Tibial artery (tissue), 4 donors: ENCODE measurements at regions not wholly inside any gene's neighbourhood (a gene's known extent, or its start where the extent isn't known, plus 50 kb on each side); places are given as distances from the start of the nearest gene placed in this dataset.

Experiments used
- DNase-seq, 2 donors: peaks; one replicate each; pipeline ENCODE4 v3.0.0-alpha.2; 2019
- H3K27ac ChIP-seq, 2 donors: fragments of 200-600 bp; sonication (generic) in 1 of 2; 1 replicate in 1 of 2; 2 replicates in 1 of 2; pipeline ENCODE4 v1.5.1; 2018 to 2019; ENCODE audit warnings: mild to moderate bottlenecking in 1 of 2
- H3K27me3 ChIP-seq, 2 donors: fragments of 200-600 bp; sonication (generic) in 1 of 2; one replicate each; pipeline versions ENCODE4 v1.5.1 to v1.6.0; 2016 to 2019
- H3K36me3 ChIP-seq, 3 donors: fragments of 200-600 bp; sonication (generic) in 2 of 3; one replicate each; pipeline ENCODE4 v1.5.1; 2016 to 2019; ENCODE audit warnings: mild to moderate bottlenecking in 2 of 3
- H3K4me1 ChIP-seq, 4 donors: fragments of 200-600 bp; sonication (generic) in 2 of 4; 1 replicate in 3 of 4; 2 replicates in 1 of 4; pipeline ENCODE4 v1.5.1; 2016 to 2019
- H3K4me3 ChIP-seq, 2 donors: fragments of 200-600 bp; sonication (generic) in 1 of 2; 1 replicate in 1 of 2; 2 replicates in 1 of 2; pipeline ENCODE4 v1.5.1; 2018 to 2019; ENCODE audit warnings: mild to moderate bottlenecking in 2 of 2
- H3K9me3 ChIP-seq, 3 donors: fragments of 200-600 bp; sonication (generic) in 1 of 3; one replicate each; pipeline ENCODE4 v1.5.1; 2016 to 2019
- intact Hi-C: fragments of 100-400 bp; cut with DNase I; formaldehyde crosslinking; loops from one replicate; pipeline ENCODE4 v1.15.0; 2023; ENCODE audit warnings: low total_unique reads
- TF ChIP-seq, protein P1 (sequence below), 2 experiments: fragments of 200-600 bp in 1 of 2; fragments of 450-650 bp in 1 of 2; IDR thresholded peaks; one replicate each; pipeline ENCODE4 v1.5.1; 2017 to 2019; ENCODE audit warnings: antibody characterized with exemption in 2 of 2, mild to moderate bottlenecking in 1 of 2, moderate library complexity in 1 of 2

- TF ChIP-seq, protein P1, sequence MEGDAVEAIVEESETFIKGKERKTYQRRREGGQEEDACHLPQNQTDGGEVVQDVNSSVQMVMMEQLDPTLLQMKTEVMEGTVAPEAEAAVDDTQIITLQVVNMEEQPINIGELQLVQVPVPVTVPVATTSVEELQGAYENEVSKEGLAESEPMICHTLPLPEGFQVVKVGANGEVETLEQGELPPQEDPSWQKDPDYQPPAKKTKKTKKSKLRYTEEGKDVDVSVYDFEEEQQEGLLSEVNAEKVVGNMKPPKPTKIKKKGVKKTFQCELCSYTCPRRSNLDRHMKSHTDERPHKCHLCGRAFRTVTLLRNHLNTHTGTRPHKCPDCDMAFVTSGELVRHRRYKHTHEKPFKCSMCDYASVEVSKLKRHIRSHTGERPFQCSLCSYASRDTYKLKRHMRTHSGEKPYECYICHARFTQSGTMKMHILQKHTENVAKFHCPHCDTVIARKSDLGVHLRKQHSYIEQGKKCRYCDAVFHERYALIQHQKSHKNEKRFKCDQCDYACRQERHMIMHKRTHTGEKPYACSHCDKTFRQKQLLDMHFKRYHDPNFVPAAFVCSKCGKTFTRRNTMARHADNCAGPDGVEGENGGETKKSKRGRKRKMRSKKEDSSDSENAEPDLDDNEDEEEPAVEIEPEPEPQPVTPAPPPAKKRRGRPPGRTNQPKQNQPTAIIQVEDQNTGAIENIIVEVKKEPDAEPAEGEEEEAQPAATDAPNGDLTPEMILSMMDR (IDR thresholded peaks at IDR 0.05): no peak
- H3K27me3 ChIP-seq: no peaks in the 10 kb centered on the region
- peaks cover 0 to 8% (median 5%) of the 10 kb centered on the region in 3 donors for H3K9me3 ChIP-seq
- H3K27ac ChIP-seq: no peak overlapping the region
- no peaks in the 10 kb centered on the region for H3K36me3 ChIP-seq
- intact Hi-C loops: no loop called here
- DNase-seq: no peak
- H3K4me3 ChIP-seq: no peak overlapping the region
- H3K4me1 ChIP-seq: no peaks in the 10 kb centered on the region
Observed at GRCh38 chr1:163758977-163759670, 437.4 kb downstream of the NUF2 start.

- H3K9me3 ChIP-seq: peaks cover 0 to 8% (median 5%) of the 10 kb centered on the region in 3 donors
- H3K4me3 ChIP-seq: no peak overlapping the region
- no peaks in the 10 kb centered on the region for H3K4me1 ChIP-seq
- DNase-seq: no peak
- intact Hi-C loops: no loop called here
- H3K36me3 ChIP-seq: no peaks in the 10 kb centered on the region
- H3K27ac ChIP-seq: no peak overlapping the region
- TF ChIP-seq, protein P1 (IDR thresholded peaks at IDR 0.05): no peak
- no peaks in the 10 kb centered on the region for H3K27me3 ChIP-seq
Observed at GRCh38 chr1:163761898-163762297, 440.1 kb downstream of the NUF2 start.

- TF ChIP-seq, protein P1 (IDR thresholded peaks at IDR 0.05): no peak
- no peak for DNase-seq
- intact Hi-C loops: no loop called here
Observed at GRCh38 chr1:163766257-163766918, 444.6 kb downstream of the NUF2 start.

DNA sequence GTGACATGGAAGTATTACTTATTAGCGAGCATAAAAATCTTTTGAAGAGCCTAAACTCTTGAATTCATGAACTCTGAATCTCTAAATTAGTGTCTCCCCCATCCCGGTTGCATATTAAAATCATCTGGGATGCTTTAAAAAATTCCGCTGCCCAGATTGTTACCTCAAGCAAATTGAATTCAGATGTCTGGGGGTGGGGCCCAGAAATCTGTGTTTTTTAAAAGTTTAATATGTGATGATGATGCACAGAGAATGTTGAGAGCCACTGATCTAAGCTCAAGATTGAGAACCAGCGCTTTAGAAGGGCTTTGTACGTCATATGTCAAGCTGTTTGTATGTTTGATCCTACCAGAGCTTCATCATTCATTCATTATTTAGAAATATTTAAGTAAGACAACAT is 446.8 kb downstream of the NUF2 start:
- no peak overlapping the region for H3K4me3 ChIP-seq
- no peak overlapping the region for H3K27ac ChIP-seq
- intact Hi-C loops: no loop called here
- no peaks in the 10 kb centered on the region for H3K27me3 ChIP-seq
- H3K4me1 ChIP-seq: no peaks in the 10 kb centered on the region
- no peaks in the 10 kb centered on the region for H3K36me3 ChIP-seq
- TF ChIP-seq, protein P1 (IDR thresholded peaks at IDR 0.05): no peak
- no peak for DNase-seq
- no peaks in the 10 kb centered on the region for H3K9me3 ChIP-seq

More at GRCh38 chr1:163766257-163766918, 444.6 kb downstream of the NUF2 start:
- no peaks in the 10 kb centered on the region for H3K27me3 ChIP-seq
- H3K4me3 ChIP-seq: no peak overlapping the region
- peaks cover 0 to under 1% (median 0%) of the 10 kb centered on the region in 3 donors for H3K9me3 ChIP-seq
- no peak overlapping the region for H3K27ac ChIP-seq
- no peaks in the 10 kb centered on the region for H3K36me3 ChIP-seq
- no peaks in the 10 kb centered on the region for H3K4me1 ChIP-seq

GRCh38 chr1:163770265-163770664 is 448.5 kb downstream of the NUF2 start:
- no peak overlapping the region for H3K4me3 ChIP-seq
- no peaks in the 10 kb centered on the region for H3K36me3 ChIP-seq
- TF ChIP-seq, protein P1 (IDR thresholded peaks at IDR 0.05): no peak
- intact Hi-C loops: no loop called here
- H3K27ac ChIP-seq: no peak overlapping the region
- DNase-seq: no peak
- no peaks in the 10 kb centered on the region for H3K4me1 ChIP-seq
- no peaks in the 10 kb centered on the region for H3K9me3 ChIP-seq
- no peaks in the 10 kb centered on the region for H3K27me3 ChIP-seq
